HepG2 (cell line): ENCODE measurements at regions not wholly inside any gene's neighbourhood (a gene's known extent, or its start where the extent isn't known, plus 50 kb on each side); places are given as distances from the start of the nearest gene placed in this dataset.

Source experiments
- ATF4 ChIP-seq, 2 experiments: fragments of 450-650 bp in 1 of 2; sonication (generic) in 1 of 2; formaldehyde crosslinking; IDR thresholded peaks; 2 replicates each; pipeline versions ENCODE4 v1.5.0 to v1.8.0; 2020 to 2022; ENCODE audit warnings: mild to moderate bottlenecking in 1 of 2, missing genetic modification reagents in 1 of 2
- CBX1 ChIP-seq: IDR thresholded peaks from one replicate; pipeline ENCODE4 v1.6.1; 2016; ENCODE audit warnings: antibody characterized with exemption, low read depth
- PRDM4 ChIP-seq: sonication (generic); formaldehyde crosslinking; IDR thresholded peaks from 2 replicates; pipeline ENCODE4 v1.9.0; 2021; ENCODE audit warnings: missing genetic modification reagents, borderline replicate concordance
- THAP7 ChIP-seq: sonication (generic); formaldehyde crosslinking; IDR thresholded peaks from 2 replicates; pipeline ENCODE4 v1.8.1; 2023; ENCODE audit warnings: mild to moderate bottlenecking, missing genetic modification reagents
- THRA ChIP-seq: sonication (generic); formaldehyde crosslinking; IDR thresholded peaks from 2 replicates; pipeline ENCODE4 v1.4.0; 2020; ENCODE audit warnings: missing genetic modification reagents, borderline replicate concordance
- ZNF121 ChIP-seq: sonication (generic); formaldehyde crosslinking; IDR thresholded peaks from 2 replicates; pipeline ENCODE4 v1.5.0; 2020; ENCODE audit warnings: mild to moderate bottlenecking, missing genetic modification reagents
- ZNF816 ChIP-seq: sonication (generic); formaldehyde crosslinking; IDR thresholded peaks from 2 replicates; pipeline ENCODE4 v1.8.0; 2022; ENCODE audit warnings: missing genetic modification reagents, mild to moderate bottlenecking, borderline replicate concordance

- TF ChIP-seq ATF4 (CRISPR knock-in tag; IDR thresholded peaks at IDR 0.05) (no peak), THAP7 (CRISPR knock-in tag) (no peak), CBX1 (no peak), PRDM4 (CRISPR knock-in tag) (no peak), ZNF816 (CRISPR knock-in tag) (no peak), THRA (CRISPR knock-in tag) (no peak), ZNF121 (CRISPR knock-in tag) (no peak)
- TF ChIP-seq, all 625 proteins: peak for 0
Observed at GRCh38 chr21:18951271-18952038, 547.9 kb upstream of the TMPRSS15 start (continued).
